Right cardiac atrium (tissue), 5 donors: ENCODE measurements at regions not wholly inside any gene's neighbourhood (a gene's known extent, or its start where the extent isn't known, plus 50 kb on each side); places are given as distances from the start of the nearest gene placed in this dataset.

Source experiments
- ATAC-seq, 2 donors: fragments of 200-7000 bp; cut with Tn5 transposase; one replicate each; pipeline versions ENCODE4 v1.8.0 to v1.9.1; 2020; ENCODE audit warnings: moderate library complexity in 2 of 2, mild to moderate bottlenecking in 1 of 2
- DNase-seq, 3 donors: peaks; one replicate each; pipeline ENCODE4 v3.0.0-alpha.2; 2020
- H3K27ac ChIP-seq: one replicate; pipeline ENCODE4 v1.5.1; 2013; ENCODE audit warnings: mild to moderate bottlenecking, low read length, control low read depth, moderate library complexity
- H3K27me3 ChIP-seq: one replicate; pipeline ENCODE4 v1.6.1; 2013; ENCODE audit not compliant: control insufficient read depth, insufficient read depth
- H3K4me1 ChIP-seq: one replicate; pipeline ENCODE4 v1.6.1; 2013; ENCODE audit warnings: low read length; ENCODE audit not compliant: control insufficient read depth, insufficient read depth
- H3K4me3 ChIP-seq: one replicate; pipeline ENCODE4 v1.5.1; 2013; ENCODE audit warnings: low read length, control low read depth
- H3K9me3 ChIP-seq: one replicate; pipeline ENCODE4 v1.6.1; 2013; ENCODE audit warnings: low read length; ENCODE audit not compliant: control insufficient read depth
- WGBS: extraction: QIAGEN DNeasy Blood & Tissue Kit; methylation state at CpG from one replicate; pipeline ENCODE4 v1.1.7; 2013; 5-methylcytosine and 5-hydroxymethylcytosine counted together
- intact Hi-C, 4 donors: fragments of 100-400 bp; cut with DNase I; formaldehyde crosslinking; loops; one replicate each; pipeline versions ENCODE4 v1.11.0 to v1.14.0; 2022 to 2023
- donor health status: healthy with polysubstance abuse.
- donor health status: DM: no; HTN: yes; CAD: no.
- donor health status: DM: no; HTN: no; CAD: no.
- donor health status: DM: no; HTN: yes; CAD: no; lungs with severe emphysema.
- donor health status: DM: yes; HTN: yes; CAD: no.

GRCh38 chr10:2278363-2278762, 541.0 kb upstream of the ADARB2 start:
- Histone ChIP-seq H3K27ac (no peak overlapping the region), H3K9me3 (peaks cover 2% of the 10 kb centered on the region), H3K27me3 (no peaks in the 10 kb centered on the region), H3K4me3 (no peak overlapping the region), H3K4me1 (no peaks in the 10 kb centered on the region)
- ATAC-seq (no peak), DNase-seq (no peak)
- intact Hi-C loops, result no loop called here
- 60% methylated on average over 11 of the region's 11 CpGs for WGBS

- Histone ChIP-seq H3K27me3 (no peaks in the 10 kb centered on the region), H3K27ac (no peak overlapping the region), H3K9me3 (no peaks in the 10 kb centered on the region), H3K4me3 (no peak overlapping the region), H3K4me1 (no peaks in the 10 kb centered on the region)
- no peak for DNase-seq
- no peak for ATAC-seq
- intact Hi-C loops, result no loop called here
Measured at GRCh38 chr10:2263561-2263960, 526.2 kb upstream of the ADARB2 start.

- no peaks in the 10 kb centered on the region for H3K4me1 ChIP-seq
- intact Hi-C loops, result no loop called here
- whole genome bisulfite sequencing, result 87% methylated on average over 4 of the region's 4 CpGs
- ATAC-seq, result no peak
- no peaks in the 10 kb centered on the region for H3K27me3 ChIP-seq
- DNase-seq, result no peak
- no peaks in the 10 kb centered on the region for H3K9me3 ChIP-seq
- H3K27ac ChIP-seq, result no peak overlapping the region
- H3K4me3 ChIP-seq, result no peak overlapping the region
Measured at GRCh38 chr10:2262878-2263277, 525.6 kb upstream of the ADARB2 start.

- no peaks in the 10 kb centered on the region for H3K4me1 ChIP-seq
- no peaks in the 10 kb centered on the region for H3K27me3 ChIP-seq
- H3K27ac ChIP-seq, result no peak overlapping the region
- H3K9me3 ChIP-seq, result no peaks in the 10 kb centered on the region
- no peak overlapping the region for H3K4me3 ChIP-seq
- DNase-seq, result no peak
- no peak for ATAC-seq
- intact Hi-C loops, result no loop called here
- 69% methylated on average over 2 of the region's 2 CpGs for WGBS
Measured at GRCh38 chr10:2262333-2262732, 525.0 kb upstream of the ADARB2 start.

- Histone ChIP-seq H3K27me3 (no peaks in the 10 kb centered on the region), H3K9me3 (no peaks in the 10 kb centered on the region), H3K27ac (no peak overlapping the region), H3K4me1 (no peaks in the 10 kb centered on the region), H3K4me3 (no peak overlapping the region)
- no peak for DNase-seq
- intact Hi-C loops, result no loop called here
- 70% methylated on average over 7 of the region's 7 CpGs for WGBS
- no peak for ATAC-seq
Measured at GRCh38 chr10:2256241-2256640, 518.9 kb upstream of the ADARB2 start.

- Histone ChIP-seq H3K4me3 (no peak overlapping the region), H3K27ac (no peak overlapping the region), H3K4me1 (no peaks in the 10 kb centered on the region), H3K27me3 (no peaks in the 10 kb centered on the region), H3K9me3 (no peaks in the 10 kb centered on the region)
- DNase-seq, result no peak
- 71% methylated on average over 6 of the region's 6 CpGs for WGBS
- intact Hi-C loops, result no loop called here
- no peak for ATAC-seq
Measured at GRCh38 chr10:2252096-2252495, 514.8 kb upstream of the ADARB2 start.

GRCh38 chr10:2251631-2252030, 514.3 kb upstream of the ADARB2 start:
- no peaks in the 10 kb centered on the region for H3K27me3 ChIP-seq
- no peaks in the 10 kb centered on the region for H3K4me1 ChIP-seq
- 71% methylated on average over 8 of the region's 8 CpGs for WGBS
- DNase-seq (no peak), ATAC-seq (no peak)
- no peaks in the 10 kb centered on the region for H3K9me3 ChIP-seq
- no peak overlapping the region for H3K4me3 ChIP-seq
- H3K27ac ChIP-seq, result no peak overlapping the region
- intact Hi-C loops, result no loop called here

- 77% methylated on average over 5 of the region's 5 CpGs for WGBS
- intact Hi-C loops, result no loop called here
- ATAC-seq, result no peak
Measured at GRCh38 chr10:2246747-2247146, 509.4 kb upstream of the ADARB2 start.

GRCh38 chr10:2245580-2245979, 508.3 kb upstream of the ADARB2 start:
- Histone ChIP-seq H3K27me3 (no peaks in the 10 kb centered on the region), H3K9me3 (no peaks in the 10 kb centered on the region), H3K4me3 (no peak overlapping the region), H3K27ac (no peak overlapping the region), H3K4me1 (no peaks in the 10 kb centered on the region)
- WGBS, result 92% methylated on average over 5 of the region's 5 CpGs
- intact Hi-C loops, result no loop called here
- DNase-seq (no peak), ATAC-seq (no peak)

More at GRCh38 chr10:2246747-2247146, 509.4 kb upstream of the ADARB2 start:
- Histone ChIP-seq H3K4me1 (no peaks in the 10 kb centered on the region), H3K27me3 (no peaks in the 10 kb centered on the region), H3K4me3 (no peak overlapping the region), H3K9me3 (no peaks in the 10 kb centered on the region), H3K27ac (no peak overlapping the region)
- no peak for DNase-seq

GRCh38 chr10:2244471-2244870, 507.1 kb upstream of the ADARB2 start:
- H3K27me3 ChIP-seq, result no peaks in the 10 kb centered on the region
- H3K4me1 ChIP-seq, result no peaks in the 10 kb centered on the region
- intact Hi-C loops, result no loop called here
- ATAC-seq (no peak), DNase-seq (no peak)
- no peak overlapping the region for H3K27ac ChIP-seq
- no peak overlapping the region for H3K4me3 ChIP-seq
- H3K9me3 ChIP-seq, result no peaks in the 10 kb centered on the region
- WGBS, result 84% methylated on average over 12 of the region's 12 CpGs

- WGBS, result 68% methylated on average over 5 of the region's 5 CpGs
- Histone ChIP-seq H3K4me1 (no peaks in the 10 kb centered on the region), H3K9me3 (no peaks in the 10 kb centered on the region), H3K4me3 (no peak overlapping the region), H3K27ac (no peak overlapping the region), H3K27me3 (no peaks in the 10 kb centered on the region)
- intact Hi-C loops, result no loop called here
- no peak for DNase-seq
- ATAC-seq, result no peak
Measured at GRCh38 chr10:2236876-2237275, 499.6 kb upstream of the ADARB2 start.

- Histone ChIP-seq H3K9me3 (no peaks in the 10 kb centered on the region), H3K4me3 (no peak overlapping the region), H3K27ac (no peak overlapping the region), H3K27me3 (no peaks in the 10 kb centered on the region), H3K4me1 (no peaks in the 10 kb centered on the region)
- WGBS, result 89% methylated on average over 11 of the region's 11 CpGs
- intact Hi-C loops, result no loop called here
- ATAC-seq (no peak), DNase-seq (no peak)
Measured at GRCh38 chr10:2232479-2232878, 495.2 kb upstream of the ADARB2 start.
